ENCODE measurements at regions not wholly inside any gene's neighbourhood (a gene's known extent, or its start where the extent isn't known, plus 50 kb on each side); places are given as distances from the start of the nearest gene placed in this dataset.

GRCh38 chr1:200480964-200481363 lies 71.1 kb upstream of the ZNF281 start:
- H3K9me3 ChIP-seq = no peaks in the 10 kb centered on the region
- no peak for DNase-seq
- 85 to 90% methylated on average over 7 of the region's 7 CpGs for WGBS, 2 donors
- intact Hi-C loops (cut with DNase I) = loop anchor here (10.0 kb wide), 1 partner anchor 196 kb away; no protein-coding TSS in a partner anchor
- no peaks in the 10 kb centered on the region for H3K27me3 ChIP-seq
- TF ChIP-seq POLR2A (IDR thresholded peaks at IDR 0.05) (no peak), CTCF (IDR thresholded peaks at IDR 0.05) (no peak)
- no peak overlapping the region for H3K4me3 ChIP-seq (replicated peaks in 1 of 3)
- H3K27ac ChIP-seq = no peak overlapping the region
- H3K4me1 ChIP-seq = no peaks in the 10 kb centered on the region
- no peaks in the 10 kb centered on the region for H3K36me3 ChIP-seq

DNA sequence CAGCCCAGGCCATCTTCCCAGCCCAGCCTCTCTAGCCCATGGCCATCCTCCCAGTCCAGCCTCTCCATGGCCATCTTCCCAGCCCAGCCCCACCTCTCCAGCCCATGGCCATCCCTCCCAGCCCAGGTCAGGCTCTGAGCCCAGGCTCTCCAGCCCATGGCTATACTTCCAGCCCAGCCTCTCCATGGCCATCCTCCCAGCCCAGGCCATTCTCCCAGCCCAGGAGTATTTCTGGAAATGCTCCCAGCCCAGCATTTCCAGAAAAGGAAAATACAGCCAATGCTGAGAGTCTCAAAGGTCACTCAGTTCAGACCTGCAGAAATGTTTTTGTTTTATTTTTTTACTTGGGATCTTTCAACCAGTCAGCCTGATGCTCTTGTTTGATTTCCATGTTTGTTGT lies 70.0 kb upstream of the ZNF281 start:
- no peaks in the 10 kb centered on the region for H3K27me3 ChIP-seq
- TF ChIP-seq CTCF (IDR thresholded peaks at IDR 0.05) (no peak), POLR2A (IDR thresholded peaks at IDR 0.05) (no peak)
- intact Hi-C loops (cut with DNase I) = loop anchor here (10.0 kb wide), 1 partner anchor 195 kb away; no protein-coding TSS in a partner anchor
- H3K27ac ChIP-seq = no peak overlapping the region
- H3K4me3 ChIP-seq (replicated peaks in 1 of 3) = no peak overlapping the region
- H3K36me3 ChIP-seq = no peaks in the 10 kb centered on the region
- H3K9me3 ChIP-seq = no peaks in the 10 kb centered on the region
- H3K4me1 ChIP-seq = no peaks in the 10 kb centered on the region
- DNase-seq = no peak

DNA sequence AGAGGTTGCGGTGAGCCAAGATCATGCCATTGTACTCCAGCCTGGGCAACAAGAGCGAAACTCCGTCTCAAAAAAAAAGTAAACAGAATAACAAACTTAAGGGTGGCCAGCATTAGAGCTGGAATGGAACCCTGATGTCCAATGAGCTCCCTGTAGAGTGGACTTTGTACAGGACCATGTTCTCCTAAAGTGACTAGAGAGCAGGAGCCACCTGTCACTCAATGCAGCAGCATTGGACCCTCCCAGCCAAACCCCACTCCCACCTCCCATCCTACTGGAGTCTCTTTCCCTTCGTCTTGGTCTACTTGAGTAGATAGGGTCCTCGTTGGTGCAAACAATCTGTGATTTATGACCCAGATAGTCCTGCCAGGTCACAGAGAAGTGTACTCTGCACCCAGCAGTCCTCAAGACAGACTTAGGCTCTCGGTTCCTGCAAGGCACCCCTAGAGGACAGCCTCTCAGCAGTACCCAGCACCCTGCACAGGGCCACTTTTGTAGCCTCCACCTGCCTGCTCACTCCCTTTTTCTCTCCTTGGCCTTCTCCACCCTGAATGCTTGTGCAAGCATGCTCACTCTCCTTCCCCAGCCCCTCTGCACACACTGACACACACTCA lies 69.2 kb upstream of the ZNF281 start:
- Histone ChIP-seq H3K27me3 (no peaks in the 10 kb centered on the region), H3K4me3 (replicated peaks in 1 of 3) (no peak overlapping the region), H3K36me3 (no peaks in the 10 kb centered on the region), H3K9me3 (no peaks in the 10 kb centered on the region), H3K4me1 (no peaks in the 10 kb centered on the region), H3K27ac (no peak overlapping the region)
- intact Hi-C loops (cut with DNase I) = no loop called here
- DNase-seq = no peak
- TF ChIP-seq CTCF (IDR thresholded peaks at IDR 0.05) (no peak), POLR2A (IDR thresholded peaks at IDR 0.05) (no peak)
- 88 to 91% methylated on average over 6 of the region's 6 CpGs for WGBS, 2 donors

DNA sequence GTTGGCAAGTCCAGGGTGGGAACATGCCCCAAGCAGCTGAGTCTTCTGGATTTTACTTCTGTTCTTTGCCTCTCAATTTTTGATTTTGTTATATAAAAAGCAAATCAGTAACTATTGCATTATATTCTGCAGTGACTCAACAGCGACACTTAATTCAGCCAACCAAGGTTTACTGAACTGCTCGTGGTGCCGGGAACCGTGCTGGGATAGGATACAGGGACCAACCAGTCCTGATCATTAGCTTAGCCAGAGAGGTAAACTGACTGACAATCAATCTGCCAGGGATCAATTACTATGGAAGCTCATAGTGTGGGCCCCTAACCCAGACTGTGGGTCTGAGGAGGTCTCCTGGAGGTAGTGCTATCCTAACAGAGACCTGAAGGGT lies 68.4 kb upstream of the ZNF281 start:
- Histone ChIP-seq H3K4me1 (no peaks in the 10 kb centered on the region), H3K36me3 (no peaks in the 10 kb centered on the region), H3K27ac (no peak overlapping the region), H3K9me3 (no peaks in the 10 kb centered on the region), H3K27me3 (no peaks in the 10 kb centered on the region), H3K4me3 (replicated peaks in 1 of 3) (no peak overlapping the region)
- TF ChIP-seq CTCF (IDR thresholded peaks at IDR 0.05) (no peak), POLR2A (IDR thresholded peaks at IDR 0.05) (no peak)
- 90 to 92% methylated on average over 4 of the region's 4 CpGs for WGBS, 2 donors
- no peak for DNase-seq
- intact Hi-C loops (cut with DNase I) = no loop called here

GRCh38 chr1:200474633-200475032 lies 64.8 kb upstream of the ZNF281 start:
- H3K4me1 ChIP-seq = no peaks in the 10 kb centered on the region
- no peak for DNase-seq
- H3K9me3 ChIP-seq = no peaks in the 10 kb centered on the region
- intact Hi-C loops (cut with DNase I) = no loop called here
- 81 to 84% methylated on average over 3 of the region's 3 CpGs for WGBS, 2 donors
- TF ChIP-seq CTCF (IDR thresholded peaks at IDR 0.05) = no peak
- TF ChIP-seq POLR2A (IDR thresholded peaks at IDR 0.05) = no peak
- H3K27me3 ChIP-seq = no peaks in the 10 kb centered on the region
- no peak overlapping the region for H3K27ac ChIP-seq
- no peaks in the 10 kb centered on the region for H3K36me3 ChIP-seq
- no peak overlapping the region for H3K4me3 ChIP-seq (replicated peaks in 1 of 3)
